HepG2 (cell line): ENCODE measurements at regions not wholly inside any gene's neighbourhood (a gene's known extent, or its start where the extent isn't known, plus 50 kb on each side); places are given as distances from the start of the nearest gene placed in this dataset.

Experiments
- CTCF ChIP-seq: sonication (generic); formaldehyde crosslinking; IDR thresholded peaks from 2 replicates; pipeline ENCODE4 v1.5.0; 2020; ENCODE audit warnings: mild to moderate bottlenecking, missing genetic modification reagents, moderate library complexity
- EEA1 ChIP-seq: sonication (generic); formaldehyde crosslinking; IDR thresholded peaks from 2 replicates; pipeline ENCODE4 v1.5.1; 2020; ENCODE audit warnings: mild to moderate bottlenecking, missing genetic modification reagents, borderline replicate concordance
- HNRNPH1 ChIP-seq: fragments of 200-400 bp; formaldehyde crosslinking; optimal IDR thresholded peaks from 2 replicates; pipeline ENCODE3; 2017; ENCODE audit warnings: mild to moderate bottlenecking, low read depth, low read length
- NBN ChIP-seq: fragments of 450-650 bp; conservative IDR thresholded peaks from 2 replicates; pipeline ENCODE4 v1.6.1; 2017
- NFIC ChIP-seq: IDR thresholded peaks from 2 replicates; pipeline ENCODE4 v1.6.1; 2012; ENCODE audit warnings: mild to moderate bottlenecking, low read length, inconsistent platforms
- RFXAP ChIP-seq: sonication (generic); formaldehyde crosslinking; IDR thresholded peaks from 2 replicates; pipeline ENCODE4 v1.4.0; 2020; ENCODE audit warnings: missing genetic modification reagents, borderline replicate concordance
- ZFP36L1 ChIP-seq: sonication (generic); formaldehyde crosslinking; IDR thresholded peaks from 2 replicates; pipeline ENCODE4 v1.8.0; 2022; ENCODE audit warnings: mild to moderate bottlenecking, missing genetic modification reagents, moderate library complexity
- ZFP36L2 ChIP-seq: sonication (generic); formaldehyde crosslinking; IDR thresholded peaks from 2 replicates; pipeline ENCODE4 v1.4.0; 2020; ENCODE audit warnings: missing genetic modification reagents
- ZSCAN30 ChIP-seq: sonication (generic); formaldehyde crosslinking; IDR thresholded peaks from 2 replicates; pipeline ENCODE4 v1.5.0; 2020; ENCODE audit warnings: mild to moderate bottlenecking, missing genetic modification reagents

- TF ChIP-seq ZFP36L1 (CRISPR knock-in tag) (no peak), NFIC (no peak), CTCF (CRISPR knock-in tag) (no peak), ZSCAN30 (CRISPR knock-in tag) (no peak), ZFP36L2 (no peak), EEA1 (CRISPR knock-in tag) (no peak), NBN (no peak), HNRNPH1 (no peak), RFXAP (CRISPR knock-in tag) (no peak)
Measured at GRCh38 chr14:85445151-85445795, 84.7 kb upstream of the FLRT2 start.
